ENCODE measurements at regions not wholly inside any gene's neighbourhood (a gene's known extent, or its start where the extent isn't known, plus 50 kb on each side); places are given as distances from the start of the nearest gene placed in this dataset.
"Not testable (repeated sequence)": the region's sequence is repeated elsewhere in the genome, so short reads cannot be mapped to it uniquely, and the experiment has no call there.

GRCh38 chr1:208979776-208980175 is 603.7 kb upstream of the CAMK1G start:
- no peak for DNase-seq

- no peak for DNase-seq
Observed at GRCh38 chr1:208980605-208981004, 602.9 kb upstream of the CAMK1G start.

GRCh38 chr1:208985231-208985630 is 598.3 kb upstream of the CAMK1G start:
- DNase-seq: no peak

- peak; percentile 46 for DNase-seq
Observed at GRCh38 chr1:208988811-208989222, 594.7 kb upstream of the CAMK1G start.

- no peak for DNase-seq
Observed at GRCh38 chr1:208990456-208990855, 593.1 kb upstream of the CAMK1G start.

GRCh38 chr1:208997053-208997452 is 586.5 kb upstream of the CAMK1G start:
- not testable (repeated sequence) for DNase-seq

- no peak for DNase-seq
Observed at GRCh38 chr1:208997726-208998312, 585.7 kb upstream of the CAMK1G start.

- DNase-seq: no peak
Observed at GRCh38 chr1:209008586-209008985, 574.9 kb upstream of the CAMK1G start.

GRCh38 chr1:209010475-209011230 is 572.9 kb upstream of the CAMK1G start:
- no peak for DNase-seq

- no peak for DNase-seq
Observed at GRCh38 chr1:209012443-209013196, 570.9 kb upstream of the CAMK1G start.

GRCh38 chr1:209015092-209015491 is 568.4 kb upstream of the CAMK1G start:
- DNase-seq: no peak

- DNase-seq: no peak
Observed at GRCh38 chr1:209021622-209022021, 561.9 kb upstream of the CAMK1G start.

- no peak for DNase-seq
Observed at GRCh38 chr1:209023790-209024189, 559.7 kb upstream of the CAMK1G start.

GRCh38 chr1:209029737-209030136 is 553.8 kb upstream of the CAMK1G start:
- DNase-seq: no peak

GRCh38 chr1:209030454-209031167 is 552.9 kb upstream of the CAMK1G start:
- no peak for DNase-seq

- DNase-seq: no peak
Observed at GRCh38 chr1:209037064-209037463, 546.5 kb upstream of the CAMK1G start.

GRCh38 chr1:209038316-209038715 is 545.2 kb upstream of the CAMK1G start:
- no peak for DNase-seq

GRCh38 chr1:209038735-209039134 is 544.8 kb upstream of the CAMK1G start:
- DNase-seq: no peak

GRCh38 chr1:209040351-209040750 is 543.2 kb upstream of the CAMK1G start:
- no peak for DNase-seq

- DNase-seq: no peak
Observed at GRCh38 chr1:209041927-209042326, 541.6 kb upstream of the CAMK1G start.

- DNase-seq: no peak
Observed at GRCh38 chr1:209042413-209042812, 541.1 kb upstream of the CAMK1G start.

- no peak for DNase-seq
Observed at GRCh38 chr1:209045331-209046057, 538.0 kb upstream of the CAMK1G start.

- DNase-seq: no peak
Observed at GRCh38 chr1:209046058-209046417, 537.5 kb upstream of the CAMK1G start.
